Adrenal gland (tissue), 9 donors: ENCODE measurements at regions not wholly inside any gene's neighbourhood (a gene's known extent, or its start where the extent isn't known, plus 50 kb on each side); places are given as distances from the start of the nearest gene placed in this dataset.

Experiments
- DNase-seq, 7 donors: peaks; one replicate each; pipeline ENCODE4 v3.0.0-alpha.2; 2019 to 2020
- H3K27ac ChIP-seq, 5 donors: fragments of 200-600 bp; sonication (generic) in 4 of 5; 1 replicate in 3 of 5; 2 replicates in 2 of 5; pipeline versions ENCODE4 v1.5.1 to v1.8.0; 2016 to 2020; ENCODE audit warnings: mild to moderate bottlenecking in 1 of 5
- H3K27me3 ChIP-seq: fragments of 200-600 bp; 2 replicates; pipeline ENCODE4 v1.8.0; 2021
- H3K36me3 ChIP-seq, 2 donors: fragments of 200-600 bp; replicated peaks in 1 of 2; 1 replicate in 1 of 2; 2 replicates in 1 of 2; pipeline versions ENCODE4 v1.5.1 to v1.8.0; 2018 to 2022
- H3K4me1 ChIP-seq, 2 donors: fragments of 200-600 bp; replicated peaks in 1 of 2; 1 replicate in 1 of 2; 2 replicates in 1 of 2; pipeline versions ENCODE4 v1.5.1 to v1.8.0; 2018 to 2021
- H3K4me3 ChIP-seq, 4 donors: fragments of 200-600 bp; sonication (generic) in 3 of 4; one replicate each; pipeline ENCODE4 v1.5.1; 2016 to 2018
- H3K9me3 ChIP-seq, 3 donors: fragments of 200-600 bp; sonication (generic) in 1 of 3; replicated peaks in 1 of 3; 1 replicate in 2 of 3; 2 replicates in 1 of 3; pipeline versions ENCODE4 v1.5.1 to v1.8.0; 2016 to 2021
- CTCF ChIP-seq, 6 experiments: fragments of 450-650 bp in 4 of 6; fragments of 200-600 bp in 2 of 6; sonication (generic) in 1 of 6; IDR thresholded peaks; 1 replicate in 5 of 6; 2 replicates in 1 of 6; pipeline versions ENCODE4 v1.5.1 to v1.8.0; 2016 to 2021; ENCODE audit warnings: antibody characterized with exemption in 6 of 6, mild to moderate bottlenecking in 2 of 6, moderate library complexity in 1 of 6
- POLR2A ChIP-seq, 2 donors: fragments of 450-650 bp; IDR thresholded peaks; one replicate each; pipeline ENCODE4 v1.6.1; 2017; ENCODE audit warnings: antibody characterized with exemption in 2 of 2, mild to moderate bottlenecking in 2 of 2, moderate library complexity in 1 of 2
- WGBS, 4 donors: extraction: QIAGEN DNeasy Blood & Tissue Kit in 2 of 4; methylation state at CpG; one replicate each; pipeline versions ENCODE4 v1.1.5 to v1.1.7; 2013 to 2017; 5-methylcytosine and 5-hydroxymethylcytosine counted together
- intact Hi-C, 2 donors: fragments of 100-400 bp; cut with DNase I; formaldehyde crosslinking; loops; one replicate each; pipeline versions ENCODE4 v1.14.1 to v1.15.0; 2022 to 2023
- donor health status: healthy with polysubstance abuse.
- donor health status: Bipolar disorder and iron deficiency.
- donor health status: DM: yes; HTN: yes; CAD: no.
- donor health status: DM: no; HTN: no; CAD: no.
- donor health status: DM: no; HTN: no; CAD: no.

- H3K4me3 ChIP-seq: no peak overlapping the region
- TF ChIP-seq CTCF (IDR thresholded peaks at IDR 0.05) (no peak), POLR2A (IDR thresholded peaks at IDR 0.05) (no peak)
- no peaks in the 10 kb centered on the region for H3K36me3 ChIP-seq
- no peaks in the 10 kb centered on the region for H3K27me3 ChIP-seq
- 83 to 96% (median 90%) methylated on average over 3 of the region's 3 CpGs for WGBS, 4 donors
- intact Hi-C loops: no loop called here
- no peak overlapping the region for H3K27ac ChIP-seq
- H3K4me1 ChIP-seq: no peaks in the 10 kb centered on the region
- H3K9me3 ChIP-seq: no peaks in the 10 kb centered on the region
- no peak for DNase-seq
These were observed 475.2 kb downstream of the PREX1 start for GRCh38 chr20:48352628-48353027.

- Histone ChIP-seq H3K4me3 (no peak overlapping the region), H3K27ac (no peak overlapping the region), H3K4me1 (no peaks in the 10 kb centered on the region), H3K36me3 (no peaks in the 10 kb centered on the region), H3K9me3 (no peaks in the 10 kb centered on the region), H3K27me3 (no peaks in the 10 kb centered on the region)
- intact Hi-C loops: no loop called here
- 73 to 85% (median 76%) methylated on average over 2 of the region's 2 CpGs for WGBS, 4 donors
- no peak for DNase-seq
- TF ChIP-seq POLR2A (IDR thresholded peaks at IDR 0.05): no peak
- no peak for TF ChIP-seq CTCF (IDR thresholded peaks at IDR 0.05)
These were observed 475.8 kb downstream of the PREX1 start for GRCh38 chr20:48352042-48352441.

- 69 to 95% (median 90%) methylated on average over 5 of the region's 5 CpGs for WGBS, 4 donors
- Histone ChIP-seq H3K36me3 (no peaks in the 10 kb centered on the region), H3K4me1 (no peaks in the 10 kb centered on the region), H3K27me3 (no peaks in the 10 kb centered on the region), H3K4me3 (no peak overlapping the region), H3K9me3 (no peaks in the 10 kb centered on the region), H3K27ac (no peak overlapping the region)
- intact Hi-C loops: no loop called here
- TF ChIP-seq CTCF (IDR thresholded peaks at IDR 0.05) (peak in 1 of 6 experiments; percentile 13), POLR2A (IDR thresholded peaks at IDR 0.05) (no peak)
- no peak for DNase-seq
These were observed 477.3 kb downstream of the PREX1 start for GRCh38 chr20:48350313-48350988.

- no peak for DNase-seq
- H3K27ac ChIP-seq: no peak overlapping the region
- no peak for TF ChIP-seq POLR2A (IDR thresholded peaks at IDR 0.05)
- H3K36me3 ChIP-seq: no peaks in the 10 kb centered on the region
- no peaks in the 10 kb centered on the region for H3K9me3 ChIP-seq
- WGBS, 4 donors: 74 to 81% (median 76%) methylated on average over 4 of the region's 4 CpGs
- no peaks in the 10 kb centered on the region for H3K4me1 ChIP-seq
- intact Hi-C loops: no loop called here
- H3K27me3 ChIP-seq: peaks cover 3% of the 10 kb centered on the region
- no peak overlapping the region for H3K4me3 ChIP-seq
These were observed 478.1 kb downstream of the PREX1 start for GRCh38 chr20:48349656-48350055.

GRCh38 chr20:48348022-48348421 is 479.8 kb downstream of the PREX1 start:
- Histone ChIP-seq H3K4me3 (no peak overlapping the region), H3K9me3 (no peaks in the 10 kb centered on the region), H3K27ac (no peak overlapping the region), H3K27me3 (peaks cover 3% of the 10 kb centered on the region), H3K4me1 (no peaks in the 10 kb centered on the region), H3K36me3 (no peaks in the 10 kb centered on the region)
- intact Hi-C loops: no loop called here
- 56 to 86% (median 58%) methylated on average over 3 of the region's 3 CpGs for WGBS, 4 donors
- no peak for DNase-seq
- TF ChIP-seq CTCF (IDR thresholded peaks at IDR 0.05): no peak
- TF ChIP-seq POLR2A (IDR thresholded peaks at IDR 0.05): no peak
